NCI-H2107 treated with DMSO at 0.1 percent for 48 hours (cell line): ENCODE measurements at regions not wholly inside any gene's neighbourhood (a gene's known extent, or its start where the extent isn't known, plus 50 kb on each side); places are given as distances from the start of the nearest gene placed in this dataset.
"Not testable (repeated sequence)": the region's sequence is repeated elsewhere in the genome, so short reads cannot be mapped to it uniquely, and the experiment has no call there.

ENCODE experiments used
- DNase-seq: peaks from one replicate; lab custom pipeline; 2025; ENCODE audit not compliant: unreplicated experiment; lab: John Stamatoyannopoulos, UW

DNA sequence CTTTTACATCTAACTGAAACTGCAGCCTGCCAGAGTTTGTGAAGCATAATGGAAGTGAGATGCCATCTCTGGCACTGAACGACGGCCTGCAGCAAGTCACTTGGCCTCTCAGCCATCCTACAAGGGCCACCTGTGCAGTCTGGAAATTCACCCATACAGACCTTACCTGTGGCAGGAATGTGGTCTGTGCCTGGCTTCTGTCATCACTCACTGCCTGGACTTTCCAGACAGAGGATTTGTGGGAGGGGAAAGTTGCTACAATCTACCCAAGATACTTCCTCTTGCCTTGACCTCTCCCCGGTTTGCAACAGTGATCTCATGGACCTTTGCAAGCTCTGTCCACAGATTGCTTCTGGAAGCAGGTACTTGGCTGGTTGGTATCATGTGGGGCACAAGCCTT lies 58.4 kb upstream of the ATP1B1 start:
- DNase-seq, result no peak

DNA sequence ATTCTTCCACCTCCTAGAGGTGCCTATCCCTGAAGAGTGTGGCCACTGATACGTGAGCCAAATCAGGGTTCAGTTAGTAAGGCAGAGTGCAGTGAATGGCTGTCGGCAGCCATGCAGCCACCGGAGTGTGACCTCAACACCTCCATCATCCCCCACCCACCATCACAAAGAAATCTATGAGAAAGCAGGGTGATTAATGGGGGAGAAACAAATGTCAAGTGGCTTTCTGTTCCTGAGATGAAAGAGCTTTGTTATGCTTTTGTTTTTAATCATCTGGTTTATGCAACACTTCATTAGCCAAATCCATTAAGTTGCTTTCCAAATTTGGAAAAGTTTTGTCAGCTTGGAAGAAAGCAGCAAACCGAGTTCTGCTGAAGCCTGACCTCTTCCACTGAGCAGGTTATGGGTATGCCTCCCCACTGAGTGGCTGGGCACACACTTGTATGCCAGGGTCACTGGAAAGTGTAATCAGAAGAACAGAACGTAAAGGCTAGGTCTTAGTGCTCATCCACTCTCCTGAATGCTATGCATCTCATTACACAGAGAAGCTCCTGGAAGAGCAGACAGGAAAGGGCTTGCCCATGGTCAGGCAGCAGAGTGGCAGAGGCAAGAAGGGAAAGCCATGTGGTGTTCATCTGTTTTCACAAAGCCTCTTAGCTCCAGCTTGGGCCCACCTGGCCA lies 57.1 kb upstream of the ATP1B1 start:
- DNase-seq, result no peak

DNA sequence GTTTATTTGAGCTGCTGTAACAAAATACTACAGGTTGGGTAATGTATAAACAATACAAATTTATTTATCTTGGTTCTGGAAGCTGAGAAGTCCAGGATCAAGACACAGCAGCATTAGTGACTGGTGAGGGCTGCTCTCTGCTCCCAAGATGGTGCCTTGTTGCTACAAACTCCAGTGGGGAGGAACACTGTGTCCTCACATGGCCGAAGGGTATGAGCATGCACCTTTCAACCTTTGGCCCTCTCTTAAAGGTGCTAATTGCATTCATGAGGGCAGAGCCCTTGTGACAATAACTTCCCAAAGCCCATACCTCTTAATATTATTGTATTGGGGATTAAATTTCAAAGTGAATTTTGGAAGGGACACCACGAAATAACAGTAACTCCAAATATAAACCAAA lies 55.3 kb upstream of the ATP1B1 start:
- DNase-seq, result no peak

DNA sequence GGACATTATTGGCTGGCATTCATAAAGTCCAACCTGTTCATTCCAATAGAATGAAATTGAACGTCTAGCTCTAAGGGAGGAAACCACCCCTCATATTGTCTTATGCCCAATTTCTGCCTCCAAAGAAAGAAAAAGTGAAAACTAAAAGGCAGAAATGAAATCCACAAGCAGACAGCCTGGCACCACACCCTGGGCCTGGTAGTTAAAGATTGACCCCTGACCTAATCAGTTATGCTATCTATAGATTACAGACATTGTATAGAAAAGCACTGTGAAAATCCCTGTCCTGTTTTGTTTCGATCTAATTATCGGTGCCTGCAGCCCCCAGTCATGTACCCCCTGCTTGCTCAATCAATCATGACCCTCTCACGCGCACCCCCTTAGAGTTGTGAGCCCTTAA lies 54.3 kb upstream of the ATP1B1 start:
- DNase-seq, result not testable (repeated sequence)

DNA sequence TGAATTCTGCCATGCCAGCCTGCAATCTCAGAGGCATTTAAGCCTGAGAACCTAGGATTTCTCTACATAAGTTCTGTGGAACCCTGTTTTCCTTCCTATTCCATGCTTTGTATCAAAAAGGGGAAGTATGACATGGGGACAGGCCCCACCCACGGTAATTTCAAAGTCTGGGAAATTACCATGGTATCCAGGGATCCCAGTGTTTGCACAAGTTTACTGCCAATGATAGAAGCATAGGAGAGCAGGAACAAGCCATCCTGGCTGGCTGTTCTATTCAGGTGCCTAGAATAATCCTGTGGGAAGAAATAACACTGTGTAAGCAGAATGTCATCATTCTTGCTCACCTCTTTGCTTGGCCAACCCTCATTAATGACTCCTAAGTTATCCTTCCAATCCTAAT lies 53.8 kb upstream of the ATP1B1 start:
- DNase-seq, result no peak

DNA sequence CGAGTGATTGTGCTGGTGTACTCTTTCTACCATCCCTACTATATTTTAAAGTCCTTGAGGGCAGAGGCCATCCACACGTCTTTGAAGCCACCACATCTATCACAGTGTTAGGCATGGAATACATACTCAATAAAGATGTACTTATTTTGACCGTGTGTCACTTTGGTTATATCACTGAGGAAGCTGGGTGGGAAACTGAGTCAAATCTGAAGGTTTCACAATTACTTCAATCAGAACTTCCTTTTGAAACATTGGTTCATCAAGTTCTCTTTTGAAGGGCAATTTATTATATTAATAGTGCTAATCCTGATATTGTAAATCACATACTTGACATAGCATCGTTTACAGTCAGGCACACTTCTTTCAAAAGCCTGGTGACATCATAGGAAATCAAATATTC lies 53.3 kb upstream of the ATP1B1 start:
- no peak for DNase-seq
